Brain pericyte (primary cell): ENCODE measurements at regions not wholly inside any gene's neighbourhood (a gene's known extent, or its start where the extent isn't known, plus 50 kb on each side); places are given as distances from the start of the nearest gene placed in this dataset.
"Not testable (repeated sequence)": the region's sequence is repeated elsewhere in the genome, so short reads cannot be mapped to it uniquely, and the experiment has no call there.

Source experiments
- DNase-seq: peaks from one replicate; pipeline ENCODE4 v3.0.0-alpha.2; 2012; ENCODE audit warnings: low read depth, low spot score

- no peak for DNase-seq
These were observed 132.7 kb upstream of the MEX3C start for GRCh38 chr18:51330148-51330547.

GRCh38 chr18:51330739-51331138, 133.3 kb upstream of the MEX3C start:
- no peak for DNase-seq

- DNase-seq, result peak; percentile 25
These were observed 139.9 kb upstream of the MEX3C start for GRCh38 chr18:51337406-51337805.

- DNase-seq, result no peak
These were observed 142.4 kb upstream of the MEX3C start for GRCh38 chr18:51339856-51340255.

GRCh38 chr18:51340332-51340731, 142.9 kb upstream of the MEX3C start:
- no peak for DNase-seq

DNA sequence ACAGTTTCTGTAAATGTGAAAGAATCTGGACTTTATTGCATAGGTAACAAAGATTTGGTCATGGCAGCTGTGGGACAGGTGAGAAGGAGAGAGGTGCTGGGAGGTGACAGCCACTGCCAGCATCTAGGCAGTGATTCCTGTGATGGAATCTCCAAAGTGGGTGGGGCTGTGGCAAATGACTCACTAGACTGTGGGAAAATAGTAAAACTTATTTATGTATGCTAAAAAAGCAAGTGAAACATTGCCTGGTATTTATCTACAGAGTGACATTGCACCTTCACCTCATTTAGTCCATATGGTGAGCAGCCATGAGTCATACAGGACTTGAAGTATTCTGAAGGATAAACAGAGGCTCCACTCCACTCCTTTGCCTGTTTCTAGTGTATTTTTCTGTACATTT, 145.3 kb upstream of the MEX3C start:
- peak; percentile 59 for DNase-seq

DNA sequence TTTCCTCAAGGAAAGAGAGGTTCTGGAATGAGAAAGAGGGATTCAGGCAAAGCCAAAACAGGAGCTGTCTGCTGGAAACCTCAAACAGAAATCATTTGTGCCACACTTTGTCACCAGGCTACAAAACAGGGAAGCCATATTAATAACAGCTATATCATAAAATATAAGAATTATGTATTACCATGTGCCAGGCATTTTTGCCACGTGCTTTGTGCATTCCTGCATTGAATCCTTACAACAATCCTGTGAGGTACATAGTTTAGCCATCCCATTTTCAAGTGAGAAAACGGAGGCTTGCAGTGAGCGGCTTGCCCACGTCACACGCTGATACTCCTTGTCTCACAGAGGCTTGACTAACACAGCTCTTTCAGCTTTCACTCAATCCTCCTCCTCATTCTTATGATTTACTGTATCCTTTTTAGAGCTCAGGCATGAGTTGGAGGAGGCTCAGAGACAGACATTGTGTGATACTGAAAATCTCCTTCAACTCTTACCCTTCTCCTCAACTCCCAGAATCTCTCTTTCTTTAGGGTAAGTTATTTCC, 148.4 kb upstream of the MEX3C start:
- DNase-seq, result no peak

GRCh38 chr18:51346404-51346803, 148.9 kb upstream of the MEX3C start:
- DNase-seq, result no peak

- DNase-seq, result no peak
These were observed 152.6 kb upstream of the MEX3C start for GRCh38 chr18:51350081-51350480.

DNA sequence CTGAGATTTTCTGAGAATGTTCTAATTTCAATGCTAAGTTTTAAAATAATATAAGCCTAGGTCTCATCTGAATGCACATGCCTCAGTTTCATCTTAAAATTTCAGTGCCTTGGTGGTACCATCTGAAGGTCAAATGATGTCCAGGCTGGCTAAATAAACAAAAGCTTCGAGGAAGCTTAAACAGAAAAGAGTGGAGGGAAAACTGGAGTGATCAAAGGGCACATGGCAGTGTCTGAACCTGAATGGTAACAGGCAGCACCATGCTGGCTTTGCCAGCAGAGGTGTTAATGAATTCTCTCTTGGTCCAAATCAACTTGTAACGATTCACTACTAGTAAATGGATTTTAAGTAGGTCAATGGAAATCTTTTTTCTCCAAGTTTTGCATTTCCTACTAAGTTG, 158.4 kb upstream of the MEX3C start:
- DNase-seq, result no peak

- DNase-seq, result not testable (repeated sequence)
These were observed 162.8 kb upstream of the MEX3C start for GRCh38 chr18:51360301-51360700.

DNA sequence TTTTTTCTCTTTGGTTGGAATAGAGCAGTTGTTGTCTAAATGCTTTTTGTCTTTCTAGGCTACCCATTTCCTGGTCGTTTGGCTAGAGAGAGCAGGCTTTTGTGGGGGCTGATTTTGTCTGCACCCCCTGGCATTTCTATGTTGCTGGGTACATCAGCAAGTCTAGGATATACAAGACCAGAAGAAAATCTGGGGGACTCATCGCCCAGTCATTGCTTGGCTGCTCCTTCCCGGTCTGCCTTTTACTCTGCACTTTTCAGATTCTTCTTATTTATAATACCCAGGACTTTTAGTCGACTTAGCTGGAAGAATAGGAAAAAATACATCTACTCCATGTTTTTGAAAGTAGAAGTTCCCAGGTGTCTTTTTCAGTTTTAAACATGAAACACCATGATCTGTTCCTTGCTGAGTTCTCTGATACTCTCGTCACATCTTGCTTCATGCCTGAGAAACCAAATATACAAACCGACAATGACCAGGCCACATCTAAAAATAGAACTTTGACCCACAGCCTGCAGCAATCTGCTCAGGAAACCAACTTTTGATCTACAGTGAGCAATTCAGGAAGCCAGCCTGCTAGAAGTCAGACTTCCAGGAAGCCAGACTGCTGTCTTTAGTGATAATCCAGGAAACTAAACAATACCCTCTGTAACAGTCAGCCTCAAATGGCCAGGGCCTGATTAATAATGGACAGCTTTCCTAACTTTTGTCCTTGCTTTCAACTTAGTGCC, 163.8 kb upstream of the MEX3C start:
- DNase-seq, result no peak

- no peak for DNase-seq
These were observed 165.9 kb upstream of the MEX3C start for GRCh38 chr18:51363384-51363783.

- DNase-seq, result no peak
These were observed 173.5 kb upstream of the MEX3C start for GRCh38 chr18:51370996-51371395.

DNA sequence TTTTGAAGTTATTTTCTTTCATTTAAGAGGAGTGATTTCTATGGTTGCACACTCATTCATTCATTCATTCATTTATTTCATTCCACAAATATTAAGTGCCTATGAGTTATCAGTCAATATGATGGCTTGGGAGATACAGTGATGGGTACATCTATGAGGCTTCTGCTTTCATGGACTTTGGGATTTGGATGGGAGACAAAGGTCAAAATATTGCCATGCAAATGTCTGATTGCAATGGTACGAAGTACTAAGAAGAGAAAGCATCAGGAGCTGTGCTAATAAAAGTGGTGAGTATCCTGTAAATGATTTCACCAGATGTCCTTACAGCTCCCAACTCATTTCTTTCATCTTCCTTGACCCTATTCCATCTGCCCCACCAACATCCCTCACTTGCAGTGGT, 174.4 kb upstream of the MEX3C start:
- no peak for DNase-seq

DNA sequence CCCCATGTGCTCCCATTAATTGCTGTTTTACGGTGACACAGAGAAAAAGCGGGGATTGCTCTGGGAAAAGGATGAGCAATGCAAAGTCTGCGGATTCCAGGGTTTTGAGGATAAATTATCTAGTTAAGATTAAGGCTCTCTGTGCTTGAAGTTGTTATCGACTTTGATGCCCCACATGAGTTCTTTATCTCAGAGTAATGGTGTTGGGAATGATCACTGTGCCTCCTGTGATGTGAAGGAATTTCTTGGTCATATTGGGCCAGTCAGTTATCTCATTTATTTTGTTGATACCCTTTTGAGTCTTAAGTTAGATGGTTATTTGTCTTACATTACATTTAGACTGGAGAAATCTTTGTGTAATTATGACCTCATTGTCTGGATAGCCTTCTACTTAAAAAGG, 184.6 kb upstream of the MEX3C start:
- DNase-seq, result no peak

GRCh38 chr18:51383116-51383515, 185.6 kb upstream of the MEX3C start:
- no peak for DNase-seq

DNA sequence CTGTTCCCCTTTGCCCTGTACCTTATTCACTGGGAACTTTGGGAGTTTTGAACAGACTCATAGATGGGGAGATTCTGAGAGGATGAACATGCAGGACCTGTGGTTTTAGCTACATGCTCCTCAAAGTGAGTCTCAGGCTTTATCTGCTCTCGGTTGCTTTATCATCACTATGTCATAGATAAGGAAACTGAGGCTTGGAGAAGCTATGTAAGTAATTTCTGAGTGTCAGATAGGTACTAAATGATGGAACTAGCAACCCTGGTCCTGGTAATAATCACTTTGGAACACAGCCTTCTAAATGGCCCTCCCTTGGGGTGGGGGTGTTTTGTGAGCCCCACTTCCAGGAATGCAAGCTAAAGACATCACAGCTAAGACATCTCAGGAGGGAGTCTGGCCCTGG, 186.2 kb upstream of the MEX3C start:
- no peak for DNase-seq

DNA sequence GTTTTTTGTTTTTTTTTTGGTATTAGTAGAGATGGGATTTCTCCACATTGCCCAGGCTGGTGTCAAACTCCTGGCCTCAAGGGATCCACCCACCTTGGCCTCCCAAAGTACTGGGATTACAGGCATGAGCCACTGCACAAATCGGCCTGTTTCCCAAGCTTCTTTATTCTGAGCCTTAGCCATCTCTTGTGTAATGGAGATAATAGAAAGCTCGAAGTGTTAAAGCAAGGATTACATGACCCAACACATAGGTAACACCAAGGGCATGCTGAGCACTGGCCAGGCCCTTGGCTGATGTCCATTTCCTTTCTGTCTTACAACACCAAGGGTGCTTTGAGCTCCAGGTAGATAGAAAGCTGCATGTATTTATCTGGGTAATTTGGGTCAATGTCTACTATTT, 187.8 kb upstream of the MEX3C start:
- DNase-seq, result no peak

DNA sequence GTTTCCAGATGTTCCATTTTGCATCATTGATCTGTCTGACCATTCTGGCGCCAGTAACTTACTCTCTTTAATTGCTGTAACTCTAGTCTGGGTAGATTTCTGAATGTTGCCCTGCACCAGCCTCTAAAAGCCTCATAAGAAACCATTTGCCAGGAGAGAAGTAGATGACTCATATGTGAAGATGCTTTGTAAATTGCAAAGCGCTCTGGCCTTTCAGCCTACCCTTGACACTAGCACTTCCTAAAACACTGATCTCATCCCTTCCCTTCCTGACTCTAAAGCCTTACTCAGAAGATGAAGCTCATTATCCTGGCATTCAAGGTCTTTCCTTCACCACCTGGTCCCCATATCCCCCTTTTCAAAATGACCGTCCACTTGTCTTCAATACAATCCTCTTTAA, 193.2 kb upstream of the MEX3C start:
- DNase-seq, result no peak

DNA sequence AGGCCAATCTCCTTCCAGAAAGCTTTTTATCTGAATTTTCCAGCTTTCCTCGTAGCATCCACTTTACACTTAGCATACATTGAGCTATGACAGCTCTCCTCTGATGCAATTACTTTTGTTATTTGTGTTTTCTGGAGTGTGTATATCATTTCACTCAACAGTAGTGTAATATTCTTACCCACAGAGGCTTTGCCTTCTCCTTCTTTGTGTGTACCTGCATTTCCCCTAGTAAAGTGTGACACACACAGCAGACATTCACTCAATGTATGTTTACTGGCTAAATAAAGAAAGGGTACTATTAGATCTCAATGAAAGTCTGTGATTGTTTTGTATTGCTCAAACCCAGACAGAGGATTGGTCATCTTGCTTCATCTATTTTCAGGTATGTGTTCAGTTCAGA, 193.7 kb upstream of the MEX3C start:
- no peak for DNase-seq

DNA sequence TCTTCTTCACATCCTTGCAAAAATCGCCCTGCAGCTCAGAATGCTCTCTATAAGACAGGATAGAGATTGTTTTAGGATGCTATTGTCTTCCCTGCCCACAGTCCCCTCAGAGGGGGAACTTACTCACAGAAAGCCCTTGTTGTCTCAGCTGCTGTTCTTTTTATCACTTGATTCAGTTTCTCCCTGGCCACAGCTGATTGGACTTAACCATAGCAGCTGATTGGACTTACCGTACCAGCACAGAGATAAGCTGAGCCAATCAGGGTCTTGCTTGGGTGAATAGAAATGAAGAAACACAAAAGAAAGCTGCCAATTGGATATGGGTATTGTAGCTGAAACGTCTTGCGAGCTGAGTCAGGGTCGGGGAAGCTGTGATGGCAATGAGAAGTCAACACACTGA, 194.2 kb upstream of the MEX3C start:
- no peak for DNase-seq

DNA sequence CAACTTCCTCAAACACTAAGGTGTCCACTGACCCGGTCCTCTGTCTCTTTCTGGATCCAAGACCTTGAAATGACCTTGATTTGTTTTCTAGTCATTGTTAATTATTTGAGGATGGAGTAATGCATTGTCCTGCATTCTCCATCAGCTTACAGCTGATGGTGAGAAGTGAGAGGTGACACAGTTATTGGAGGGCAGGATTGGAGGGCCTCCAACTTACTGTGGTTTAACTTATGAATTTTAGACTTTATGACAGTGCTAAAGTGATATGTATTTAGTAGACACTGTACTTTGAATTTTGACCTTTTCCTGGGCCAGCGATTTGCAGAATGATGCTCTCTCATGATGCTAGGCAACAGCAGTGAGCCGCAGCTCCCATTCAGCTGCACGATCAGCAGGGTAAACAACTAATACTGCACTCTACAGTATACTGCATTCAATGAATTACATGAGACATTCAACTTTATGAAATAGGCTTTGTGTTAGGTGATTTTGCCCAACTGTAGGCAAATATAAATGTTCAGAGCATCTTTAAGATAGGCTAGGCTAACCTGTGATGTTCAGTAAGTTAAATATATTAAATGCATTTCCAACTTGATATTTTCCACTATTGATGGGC, 200.0 kb upstream of the MEX3C start:
- no peak for DNase-seq
